HepG2 (cell line): ENCODE measurements at regions not wholly inside any gene's neighbourhood (a gene's known extent, or its start where the extent isn't known, plus 50 kb on each side); places are given as distances from the start of the nearest gene placed in this dataset.

Experiments
- ATAC-seq: fragments of 200-7000 bp; cut with Tn5 transposase; 3 replicates; pipeline ENCODE4 v1.9.1; 2020; ENCODE audit warnings: mild to moderate bottlenecking, moderate library complexity
- BruUV-seq: library from RNA; stranded (reverse); fragments of 400-500 nt; replicated peaks from 2 replicates; lab custom pipeline; 2021; lab: Mats Ljungman, UMichigan
- CTCF ChIA-PET: fragments of 300-600 bp; formaldehyde crosslinking; extraction: SDS; loops from one replicate; lab custom pipeline; 2021; ENCODE audit warnings: low total read pairs, inconsistent platforms, low intra/inter-chr PET ratio; lab: Yijun Ruan, JAX
- POLR2A ChIA-PET: fragments of 350-600 bp; sonication (Branson Sonifier 250); formaldehyde crosslinking; loops from one replicate; lab custom pipeline; 2020; ENCODE audit warnings: antibody characterized with exemption, inconsistent platforms; lab: Yijun Ruan, JAX
- DNase-seq: peaks from one replicate; pipeline ENCODE4 v3.0.0-alpha.2; 2015; ENCODE audit warnings: low spot score
- FAIRE-seq: peaks from 3 replicates; lab custom pipeline; 2011; peaks lifted over from hg19 to GRCh38; lab: Jason Lieb, UNC
- H2AFZ ChIP-seq: one replicate; pipeline ENCODE4 v1.6.1; 2011; ENCODE audit warnings: low read length, inconsistent platforms
- H3K27ac ChIP-seq: fragments of 300-600 bp; 3 replicates; pipeline ENCODE4 v1.8.0; 2011; ENCODE audit warnings: mixed run types, mild to moderate bottlenecking, mixed read lengths, low read length, inconsistent platforms; ENCODE audit not compliant: insufficient read depth; ENCODE audit errors: extremely low read length
- H3K27me3 ChIP-seq, 2 experiments: fragments of 200-600 bp in 1 of 2; 2 replicates in 1 of 2; 3 replicates in 1 of 2; pipeline versions ENCODE4 v1.6.0 to v1.8.0; 2011; ENCODE audit warnings: low read length in 2 of 2, mild to moderate bottlenecking in 2 of 2, moderate library complexity in 2 of 2, inconsistent platforms in 1 of 2; ENCODE audit not compliant: insufficient read depth in 2 of 2, control insufficient read depth in 1 of 2
- H3K36me3 ChIP-seq, 2 experiments: fragments of 200-600 bp in 1 of 2; replicated peaks in 1 of 2; 2 replicates in 1 of 2; 3 replicates in 1 of 2; pipeline versions ENCODE4 v1.5.1 to v1.8.0; 2011; ENCODE audit warnings: low read length in 2 of 2, inconsistent platforms in 1 of 2; ENCODE audit not compliant: insufficient read depth in 2 of 2, control insufficient read depth in 1 of 2
- H3K4me1 ChIP-seq: 2 replicates; pipeline ENCODE4 v1.5.1; 2012; ENCODE audit warnings: low read length, inconsistent platforms; ENCODE audit not compliant: insufficient read depth
- H3K4me2 ChIP-seq: 2 replicates; pipeline ENCODE4 v1.6.0; 2011; ENCODE audit warnings: low read depth, low read length, inconsistent platforms
- H3K4me3 ChIP-seq, 3 experiments: fragments of 200-600 bp in 1 of 3; sonication (generic), shearing (Covaris generic) in 1 of 3; replicated peaks in 1 of 3; 2 replicates each; pipeline ENCODE4 v1.5.1; 2011 to 2016; ENCODE audit warnings: low read length in 3 of 3, inconsistent platforms in 2 of 3, low read depth in 2 of 3, mild to moderate bottlenecking in 2 of 3, control low read depth in 1 of 3, mixed read lengths in 1 of 3; ENCODE audit not compliant: insufficient read depth in 1 of 3
- H3K79me2 ChIP-seq: one replicate; pipeline ENCODE4 v1.6.1; 2011; ENCODE audit warnings: low read length, inconsistent platforms; ENCODE audit not compliant: insufficient read depth
- H3K9ac ChIP-seq: 2 replicates; pipeline ENCODE4 v1.6.0; 2011; ENCODE audit warnings: mild to moderate bottlenecking, low read depth, low read length, inconsistent platforms; ENCODE audit not compliant: insufficient read depth
- H3K9me3 ChIP-seq: 2 replicates; pipeline ENCODE4 v1.5.1; 2012; ENCODE audit warnings: mild to moderate bottlenecking, low read length
- H4K20me1 ChIP-seq: 2 replicates; pipeline ENCODE4 v1.6.0; 2011; ENCODE audit warnings: inconsistent platforms, mild to moderate bottlenecking, low read length, moderate library complexity; ENCODE audit not compliant: insufficient read depth
- ADNP ChIP-seq: sonication (generic); formaldehyde crosslinking; IDR thresholded peaks from 2 replicates; pipeline ENCODE4 v1.4.0; 2020; ENCODE audit warnings: missing genetic modification reagents
- CAMTA2 ChIP-seq: sonication (generic); formaldehyde crosslinking; IDR thresholded peaks from 2 replicates; pipeline ENCODE4 v1.4.0; 2020; ENCODE audit warnings: mild to moderate bottlenecking, missing genetic modification reagents, borderline replicate concordance
- IKZF5 ChIP-seq: IDR thresholded peaks from 2 replicates; pipeline ENCODE4 v1.6.1; 2018; ENCODE audit warnings: missing genetic modification reagents, mild to moderate bottlenecking, missing compliant biosample characterization
- KDM1A ChIP-seq: IDR thresholded peaks from 2 replicates; pipeline ENCODE4 v1.6.1; 2016; ENCODE audit warnings: missing compliant biosample characterization
- NAIF1 ChIP-seq: sonication (generic); formaldehyde crosslinking; IDR thresholded peaks from 2 replicates; pipeline ENCODE4 v1.5.0; 2020; ENCODE audit warnings: mild to moderate bottlenecking, missing genetic modification reagents, borderline replicate concordance
- NCOA1 ChIP-seq: sonication (generic); formaldehyde crosslinking; IDR thresholded peaks from 2 replicates; pipeline ENCODE4 v1.9.0; 2021; ENCODE audit warnings: missing genetic modification reagents
- PCBP2 ChIP-seq: fragments of 200-400 bp; formaldehyde crosslinking; optimal IDR thresholded peaks from 2 replicates; pipeline ENCODE3; 2018; ENCODE audit warnings: low read length, low read depth; ENCODE audit not compliant: poor library complexity, severe bottlenecking
- SAFB2 ChIP-seq: sonication (generic); formaldehyde crosslinking; IDR thresholded peaks from 2 replicates; pipeline ENCODE4 v1.5.1; 2020; ENCODE audit warnings: missing genetic modification reagents, low read depth, mild to moderate bottlenecking, borderline replicate concordance
- ZBTB8A ChIP-seq: sonication (generic); formaldehyde crosslinking; IDR thresholded peaks from 2 replicates; pipeline ENCODE4 v1.4.0; 2020; ENCODE audit warnings: mild to moderate bottlenecking, low read depth, missing genetic modification reagents, borderline replicate concordance
- ZMYM2 ChIP-seq: sonication (generic); formaldehyde crosslinking; IDR thresholded peaks from 2 replicates; pipeline ENCODE4 v1.8.0; 2022; ENCODE audit warnings: mild to moderate bottlenecking, missing genetic modification reagents
- ZNF253 ChIP-seq: sonication (generic); formaldehyde crosslinking; IDR thresholded peaks from 2 replicates; pipeline ENCODE4 v1.8.0; 2022; ENCODE audit warnings: mild to moderate bottlenecking, missing genetic modification reagents, borderline replicate concordance
- WGBS: methylation state at CpG from one replicate; pipeline ENCODE4 v1.1.6; 2017; ENCODE audit warnings: low lambda C conversion rate; 5-methylcytosine and 5-hydroxymethylcytosine counted together
- in situ Hi-C: cut with HindIII; loops from 2 replicates; pipeline ENCODE4 v1.10.0; 2017; ENCODE audit warnings: low pct_unique_long_range_greater_than_20kb; ENCODE audit not compliant: extremely low pct_ligation_motif_present
- intact Hi-C: fragments of 100-400 bp; cut with micrococcal nuclease; formaldehyde crosslinking; loops from one replicate; pipeline ENCODE4 v1.10.0; 2022; ENCODE audit not compliant: unreplicated experiment
- TF ChIP-seq, protein P1 (sequence below): IDR thresholded peaks from 2 replicates; pipeline ENCODE4 v1.6.1; 2016

GRCh38 chr7:19392246-19392645, 247.0 kb upstream of the FERD3L start:
- Histone ChIP-seq H3K4me1 (no peaks in the 10 kb centered on the region), H4K20me1 (no peaks in the 10 kb centered on the region), H3K36me3 (no peaks in the 10 kb centered on the region), H3K9ac (no peak overlapping the region), H3K79me2 (no peaks in the 10 kb centered on the region), H3K9me3 (peaks cover 17% of the 10 kb centered on the region), H2AFZ (no peak overlapping the region), H3K27me3 (no peaks in the 10 kb centered on the region), H3K4me2 (no peak overlapping the region), H3K27ac (no peak overlapping the region), H3K4me3 (no peak overlapping the region)
- WGBS: 0% methylated on average over 3 of the region's 3 CpGs
- ATAC-seq (no peak), FAIRE-seq (no peak), DNase-seq (no peak)
- ChIA-PET CTCF (no interaction called here), POLR2A (no interaction called here)
- no peak for TF ChIP-seq NAIF1
- TF ChIP-seq CAMTA2 (CRISPR knock-in tag): no peak
- TF ChIP-seq ZMYM2: no peak
- no peak for TF ChIP-seq KDM1A
- TF ChIP-seq IKZF5 (CRISPR knock-in tag): no peak
- TF ChIP-seq ZNF253 (CRISPR knock-in tag): no peak
- no peak for TF ChIP-seq ZBTB8A (CRISPR knock-in tag)
- TF ChIP-seq, protein P1, sequence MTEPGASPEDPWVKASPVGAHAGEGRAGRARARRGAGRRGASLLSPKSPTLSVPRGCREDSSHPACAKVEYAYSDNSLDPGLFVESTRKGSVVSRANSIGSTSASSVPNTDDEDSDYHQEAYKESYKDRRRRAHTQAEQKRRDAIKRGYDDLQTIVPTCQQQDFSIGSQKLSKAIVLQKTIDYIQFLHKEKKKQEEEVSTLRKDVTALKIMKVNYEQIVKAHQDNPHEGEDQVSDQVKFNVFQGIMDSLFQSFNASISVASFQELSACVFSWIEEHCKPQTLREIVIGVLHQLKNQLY (CRISPR knock-in tag): no peak
- no peak for TF ChIP-seq NCOA1
- no peak for TF ChIP-seq PCBP2
- no peak for TF ChIP-seq ADNP
- TF ChIP-seq SAFB2 (CRISPR knock-in tag): no peak
- in situ Hi-C loops: no loop called here
- intact Hi-C loops: no loop called here
- no TSS peak for BruUV-seq
